BJ (cell line): ENCODE measurements at regions not wholly inside any gene's neighbourhood (a gene's known extent, or its start where the extent isn't known, plus 50 kb on each side); places are given as distances from the start of the nearest gene placed in this dataset.

Experiments
- CTCF ChIA-PET: fragments of 350-600 bp; formaldehyde crosslinking; extraction: SDS; loops from one replicate; lab custom pipeline; 2021; ENCODE audit warnings: antibody characterized with exemption, inconsistent platforms; lab: Yijun Ruan, JAX
- POLR2A ChIA-PET: fragments of 300-600 bp; sonication (Branson Sonifier 250); formaldehyde crosslinking; extraction: SDS; loops from one replicate; lab custom pipeline; 2021; ENCODE audit warnings: antibody characterized with exemption; lab: Charles Lee
- DNase-seq: peaks from one replicate; pipeline ENCODE4 v3.0.0-alpha.2; 2011; ENCODE audit warnings: low read depth
- H3K27me3 ChIP-seq: 2 replicates; pipeline ENCODE4 v1.6.0; 2011; ENCODE audit warnings: low read length; ENCODE audit not compliant: control insufficient read depth, insufficient read depth
- H3K36me3 ChIP-seq: 2 replicates; pipeline ENCODE4 v1.5.1; 2011; ENCODE audit warnings: low read length; ENCODE audit not compliant: control insufficient read depth, insufficient read depth
- H3K4me3 ChIP-seq: 2 replicates; pipeline ENCODE4 v1.5.1; 2011; ENCODE audit warnings: low read depth, mild to moderate bottlenecking, control low read depth, low read length
- CTCF ChIP-seq: IDR thresholded peaks from 2 replicates; pipeline ENCODE4 v1.5.1; 2011; ENCODE audit warnings: low read depth, mild to moderate bottlenecking, control low read depth, inconsistent platforms, low read length, moderate library complexity; ENCODE audit not compliant: insufficient read depth

- Histone ChIP-seq H3K4me3 (no peak overlapping the region), H3K27me3 (no peaks in the 10 kb centered on the region), H3K36me3 (no peaks in the 10 kb centered on the region)
- ChIA-PET CTCF (no interaction called here), POLR2A (no interaction called here)
- no peak for DNase-seq
- no peak for TF ChIP-seq CTCF
These were observed 91.8 kb upstream of the PREP start for GRCh38 chr6:105494688-105495087.

GRCh38 chr6:105493736-105494135, 90.9 kb upstream of the PREP start:
- Histone ChIP-seq H3K27me3 (no peaks in the 10 kb centered on the region), H3K36me3 (no peaks in the 10 kb centered on the region), H3K4me3 (no peak overlapping the region)
- CTCF ChIA-PET, result interaction anchor here (0.6 kb wide), 1 partner anchor 985 kb away, joined by 3 read pairs; no protein-coding TSS in a partner anchor
- no peak for DNase-seq
- TF ChIP-seq CTCF, result no peak
- POLR2A ChIA-PET, result no interaction called here

GRCh38 chr6:105492706-105493673, 90.1 kb upstream of the PREP start:
- H3K36me3 ChIP-seq, result no peaks in the 10 kb centered on the region
- no peaks in the 10 kb centered on the region for H3K27me3 ChIP-seq
- H3K4me3 ChIP-seq, result no peak overlapping the region
- DNase-seq, result no peak
- POLR2A ChIA-PET, result interaction anchor here (0.6 kb wide), 1 partner anchor 34 kb away, joined by 4 read pairs; no protein-coding TSS in a partner anchor
- no peak for TF ChIP-seq CTCF
- CTCF ChIA-PET, result interaction anchor here (0.6 kb wide), 1 partner anchor 985 kb away, joined by 3 read pairs; no protein-coding TSS in a partner anchor

GRCh38 chr6:105489216-105489530, 86.3 kb upstream of the PREP start:
- POLR2A ChIA-PET, result no interaction called here
- no peak for TF ChIP-seq CTCF
- Histone ChIP-seq H3K36me3 (no peaks in the 10 kb centered on the region), H3K4me3 (no peak overlapping the region), H3K27me3 (no peaks in the 10 kb centered on the region)
- DNase-seq, result no peak
- CTCF ChIA-PET, result interaction anchor here (0.7 to 3.2 kb wide), 2 partner anchors 734 to 814 kb away, joined by 3 to 9 read pairs; no protein-coding TSS in a partner anchor

GRCh38 chr6:105488516-105489215, 85.8 kb upstream of the PREP start:
- CTCF ChIA-PET, result interaction anchor here (0.7 to 3.2 kb wide), 4 partner anchors 8 to 814 kb away, joined by 3 to 9 read pairs (median 4); no protein-coding TSS in a partner anchor
- no peak overlapping the region for H3K4me3 ChIP-seq
- no peaks in the 10 kb centered on the region for H3K36me3 ChIP-seq
- no peak for TF ChIP-seq CTCF
- DNase-seq, result no peak
- POLR2A ChIA-PET, result no interaction called here
- no peaks in the 10 kb centered on the region for H3K27me3 ChIP-seq
